IPS-20b (cell line): ENCODE measurements at regions not wholly inside any gene's neighbourhood (a gene's known extent, or its start where the extent isn't known, plus 50 kb on each side); places are given as distances from the start of the nearest gene placed in this dataset.
A peak's percentile ranks its signal among the peaks of the same experiment; 100 is the strongest.
"Not testable (repeated sequence)": the region's sequence is repeated elsewhere in the genome, so short reads cannot be mapped to it uniquely, and the experiment has no call there.

Source experiments
- H3K27ac ChIP-seq: one replicate; pipeline ENCODE4 v1.5.1; 2013; ENCODE audit warnings: low read length
- H3K27me3 ChIP-seq: 2 replicates; pipeline ENCODE4 v1.6.1; 2013; ENCODE audit warnings: mild to moderate bottlenecking, low read length, inconsistent platforms; ENCODE audit not compliant: insufficient read depth
- H3K36me3 ChIP-seq: 2 replicates; pipeline ENCODE4 v1.6.1; 2013; ENCODE audit warnings: low read depth, mild to moderate bottlenecking, inconsistent platforms, low read length, moderate library complexity; ENCODE audit not compliant: insufficient read depth
- H3K4me1 ChIP-seq: 2 replicates; pipeline ENCODE4 v1.6.1; 2013; ENCODE audit warnings: mild to moderate bottlenecking, control low read depth, inconsistent platforms, low read length, moderate library complexity; ENCODE audit not compliant: insufficient read depth
- H3K4me3 ChIP-seq: 2 replicates; pipeline ENCODE4 v1.5.1; 2013; ENCODE audit warnings: mild to moderate bottlenecking, low read length, inconsistent platforms
- H3K9ac ChIP-seq: 2 replicates; pipeline ENCODE4 v1.6.1; 2013; ENCODE audit warnings: low read depth, mild to moderate bottlenecking, inconsistent platforms, low read length, moderate library complexity
- H3K9me3 ChIP-seq: 2 replicates; pipeline ENCODE4 v1.6.1; 2013; ENCODE audit warnings: mild to moderate bottlenecking, low read depth, low read length, inconsistent platforms; ENCODE audit not compliant: insufficient read depth

- Histone ChIP-seq H3K4me3 (no peak overlapping the region), H3K36me3 (no peaks in the 10 kb centered on the region), H3K4me1 (no peaks in the 10 kb centered on the region), H3K9ac (no peak overlapping the region), H3K27me3 (no peaks in the 10 kb centered on the region), H3K9me3 (no peaks in the 10 kb centered on the region), H3K27ac (no peak overlapping the region)
These were observed 94.0 kb upstream of the CDCA7L start for GRCh38 chr7:22039670-22040069.

DNA sequence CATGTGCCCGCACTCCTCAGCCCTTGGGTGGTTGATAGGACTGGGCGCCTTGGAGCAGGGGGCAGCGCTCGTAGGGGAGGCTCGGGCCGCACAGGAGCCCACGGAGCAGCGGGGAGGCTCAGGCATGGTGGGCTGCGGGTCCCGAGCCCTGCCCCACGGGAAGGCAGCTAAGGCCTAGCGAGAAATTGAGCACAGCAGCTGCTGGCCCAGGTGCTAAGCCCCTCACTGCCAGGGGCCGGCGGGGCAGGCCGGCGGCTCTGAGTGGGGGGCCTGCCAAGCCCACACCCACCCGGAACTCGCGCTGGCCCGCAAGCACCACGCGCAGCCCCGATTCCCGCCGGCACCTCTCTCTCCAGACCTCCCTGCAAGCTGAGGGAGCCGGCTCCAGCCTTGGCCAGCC, 86.7 kb upstream of the CDCA7L start:
- not testable (repeated sequence) for H3K36me3 ChIP-seq, H3K4me3 ChIP-seq, H3K27ac ChIP-seq, H3K4me1 ChIP-seq, H3K9ac ChIP-seq, H3K9me3 ChIP-seq, H3K27me3 ChIP-seq

DNA sequence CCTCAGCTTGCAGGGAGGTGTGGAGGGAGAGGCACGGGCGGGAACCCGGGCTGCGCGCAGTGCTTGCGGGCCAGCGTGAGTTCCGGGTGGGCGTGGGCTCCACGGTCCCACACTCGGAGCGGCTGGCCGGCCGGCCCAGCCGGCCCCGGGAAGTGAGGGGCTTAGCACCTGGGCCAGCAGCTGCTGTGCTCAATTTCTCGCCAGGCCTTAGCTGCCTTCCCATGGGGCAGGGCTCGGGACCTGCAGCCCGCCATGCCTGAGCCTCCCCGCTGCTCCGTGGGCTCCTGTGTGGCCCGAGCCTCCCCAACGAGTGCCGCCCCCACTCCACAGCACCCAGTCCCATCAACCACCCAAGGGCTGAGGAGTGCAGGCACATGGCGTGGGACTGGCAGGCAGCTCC, 83.0 kb upstream of the CDCA7L start:
- not testable (repeated sequence) for H3K4me1 ChIP-seq, H3K27ac ChIP-seq, H3K9ac ChIP-seq, H3K9me3 ChIP-seq, H3K36me3 ChIP-seq, H3K4me3 ChIP-seq, H3K27me3 ChIP-seq

DNA sequence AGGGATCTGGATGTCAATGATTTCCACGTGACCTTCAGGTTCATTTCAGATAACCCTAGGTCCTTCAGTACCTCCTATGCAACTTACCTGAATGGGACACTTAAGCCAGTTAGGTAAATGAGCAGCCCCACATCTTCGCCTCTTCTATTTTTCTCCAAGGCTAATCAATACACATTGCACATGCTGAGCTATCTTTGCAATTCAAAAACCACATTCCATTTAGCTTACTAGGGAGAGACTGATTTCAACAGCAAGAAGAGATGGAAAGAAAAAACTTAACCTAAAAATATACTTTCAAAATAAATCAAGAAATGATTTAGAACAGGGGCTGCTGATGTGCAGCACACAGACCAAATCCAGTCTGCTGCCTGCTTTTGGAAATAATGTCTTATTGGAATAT, 81.8 kb upstream of the CDCA7L start:
- Histone ChIP-seq H3K27ac (no peak overlapping the region), H3K9me3 (peaks cover 8% of the 10 kb centered on the region; the same call in 1 of the 2 replicates), H3K36me3 (no peaks in the 10 kb centered on the region), H3K4me1 (0 out of 2 replicates have a peak, but pooled peaks cover 4% of the 10 kb centered on the region), H3K4me3 (0 out of 2 replicates have a peak overlapping the region, but pooled peaks have one; percentile 20), H3K9ac (no peak overlapping the region), H3K27me3 (no peaks in the 10 kb centered on the region)

DNA sequence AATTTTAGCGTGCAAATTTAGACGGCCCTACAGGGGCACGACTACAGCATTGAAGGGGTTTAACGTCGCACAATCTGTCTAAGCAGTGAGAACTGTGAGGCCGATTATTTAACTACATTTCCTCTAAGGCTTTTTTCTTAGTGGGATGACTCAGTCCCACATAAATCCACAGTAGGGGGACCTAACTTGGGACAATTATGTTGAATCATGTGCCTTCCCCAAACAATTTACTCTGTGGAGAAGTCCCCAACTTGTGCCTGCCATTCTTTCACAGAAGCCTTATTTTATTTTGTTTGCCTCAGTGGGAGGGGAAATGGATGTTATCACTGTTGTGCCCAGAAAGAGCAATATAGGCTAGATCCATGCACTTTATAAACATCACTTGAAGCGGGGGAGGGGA, 80.3 kb upstream of the CDCA7L start:
- no peaks in the 10 kb centered on the region for H3K36me3 ChIP-seq
- H3K4me1 ChIP-seq: 0 out of 2 replicates have a peak, but pooled peaks cover 4% of the 10 kb centered on the region
- peaks cover 8% of the 10 kb centered on the region; the same call in 1 of the 2 replicates for H3K9me3 ChIP-seq
- no peak overlapping the region for H3K9ac ChIP-seq
- no peaks in the 10 kb centered on the region for H3K27me3 ChIP-seq
- no peak overlapping the region for H3K27ac ChIP-seq
- H3K4me3 ChIP-seq: no peak overlapping the region

- Histone ChIP-seq H3K9me3 (peaks cover 8% of the 10 kb centered on the region; the same call in 1 of the 2 replicates), H3K27ac (no peak overlapping the region), H3K4me3 (no peak overlapping the region), H3K36me3 (no peaks in the 10 kb centered on the region), H3K9ac (no peak overlapping the region), H3K27me3 (no peaks in the 10 kb centered on the region), H3K4me1 (0 out of 2 replicates have a peak, but pooled peaks cover 4% of the 10 kb centered on the region)
These were observed 79.4 kb upstream of the CDCA7L start for GRCh38 chr7:22025075-22025474.

DNA sequence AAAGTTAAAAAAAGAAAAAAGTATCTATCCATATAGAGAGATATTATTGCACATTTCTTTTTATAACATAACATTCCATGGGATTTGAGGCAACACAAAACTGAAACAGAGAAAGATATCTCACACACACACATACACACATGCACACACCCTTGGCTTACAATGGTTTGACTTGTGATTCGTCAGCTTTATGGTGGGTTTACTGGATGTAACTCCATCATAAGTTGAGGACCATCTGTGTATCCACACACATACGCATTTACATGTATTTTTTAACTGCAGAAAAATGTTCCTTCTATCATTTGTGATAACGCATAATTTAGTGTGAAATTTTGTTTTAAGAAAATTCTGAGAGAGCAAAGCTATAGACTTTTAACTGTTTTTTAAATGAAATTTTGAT, 74.2 kb upstream of the CDCA7L start:
- Histone ChIP-seq H3K27me3 (no peaks in the 10 kb centered on the region), H3K9ac (no peak overlapping the region), H3K9me3 (no peaks in the 10 kb centered on the region), H3K4me1 (no peaks in the 10 kb centered on the region), H3K36me3 (no peaks in the 10 kb centered on the region), H3K4me3 (no peak overlapping the region), H3K27ac (no peak overlapping the region)

DNA sequence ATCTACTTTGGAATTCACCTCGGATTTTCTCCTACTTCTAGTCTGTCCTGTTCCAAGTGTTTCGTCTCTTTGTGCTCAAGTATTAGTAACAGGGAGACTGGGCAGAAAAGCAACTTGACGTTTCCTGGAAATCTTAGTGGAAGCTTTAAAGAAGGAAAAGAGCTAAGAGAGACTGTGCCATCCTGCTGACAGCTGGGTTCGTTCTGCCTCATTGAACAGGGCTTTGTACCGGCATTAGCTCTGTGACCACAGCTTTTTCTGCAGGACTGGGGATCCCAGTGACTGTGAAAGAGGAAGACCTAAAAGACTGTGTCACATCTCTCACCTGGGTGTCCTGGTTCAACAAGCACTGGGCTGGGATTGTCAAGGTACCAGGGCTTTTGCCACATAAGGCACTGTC, 70.8 kb upstream of the CDCA7L start:
- H3K27ac ChIP-seq: no peak overlapping the region
- H3K9me3 ChIP-seq: no peaks in the 10 kb centered on the region
- H3K36me3 ChIP-seq: no peaks in the 10 kb centered on the region
- no peak overlapping the region for H3K4me3 ChIP-seq
- H3K9ac ChIP-seq: no peak overlapping the region
- no peaks in the 10 kb centered on the region for H3K4me1 ChIP-seq
- no peaks in the 10 kb centered on the region for H3K27me3 ChIP-seq

GRCh38 chr7:22013711-22014110, 68.0 kb upstream of the CDCA7L start:
- H3K36me3 ChIP-seq: no peaks in the 10 kb centered on the region
- no peaks in the 10 kb centered on the region for H3K4me1 ChIP-seq
- no peaks in the 10 kb centered on the region for H3K9me3 ChIP-seq
- no peak overlapping the region for H3K9ac ChIP-seq
- H3K27me3 ChIP-seq: no peaks in the 10 kb centered on the region
- H3K27ac ChIP-seq: no peak overlapping the region
- no peak overlapping the region for H3K4me3 ChIP-seq

DNA sequence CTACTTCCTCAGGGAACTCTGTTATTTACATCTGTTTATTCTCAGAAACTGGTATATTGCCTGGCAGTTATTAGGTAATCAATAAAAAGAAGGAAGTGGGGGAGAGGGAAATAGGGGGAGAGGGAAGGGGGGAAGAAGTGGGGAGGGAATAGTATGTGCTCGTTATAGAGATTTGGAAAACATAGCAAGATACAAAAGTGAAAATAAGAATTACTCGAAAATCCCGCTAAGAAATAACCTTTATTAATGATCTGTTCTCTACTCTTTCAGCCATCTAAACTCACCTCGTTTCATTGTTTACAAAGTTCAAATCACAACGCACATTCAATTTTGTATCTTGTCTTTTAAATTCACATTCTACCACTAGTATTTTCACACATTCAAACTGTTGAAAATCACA, 63.0 kb upstream of the CDCA7L start:
- H3K4me1 ChIP-seq: peaks cover 11% of the 10 kb centered on the region; the same call in 1 of the 2 replicates
- no peaks in the 10 kb centered on the region for H3K9me3 ChIP-seq
- H3K36me3 ChIP-seq: no peaks in the 10 kb centered on the region
- no peak overlapping the region for H3K9ac ChIP-seq
- no peaks in the 10 kb centered on the region for H3K27me3 ChIP-seq
- no peak overlapping the region for H3K27ac ChIP-seq
- no peak overlapping the region for H3K4me3 ChIP-seq

DNA sequence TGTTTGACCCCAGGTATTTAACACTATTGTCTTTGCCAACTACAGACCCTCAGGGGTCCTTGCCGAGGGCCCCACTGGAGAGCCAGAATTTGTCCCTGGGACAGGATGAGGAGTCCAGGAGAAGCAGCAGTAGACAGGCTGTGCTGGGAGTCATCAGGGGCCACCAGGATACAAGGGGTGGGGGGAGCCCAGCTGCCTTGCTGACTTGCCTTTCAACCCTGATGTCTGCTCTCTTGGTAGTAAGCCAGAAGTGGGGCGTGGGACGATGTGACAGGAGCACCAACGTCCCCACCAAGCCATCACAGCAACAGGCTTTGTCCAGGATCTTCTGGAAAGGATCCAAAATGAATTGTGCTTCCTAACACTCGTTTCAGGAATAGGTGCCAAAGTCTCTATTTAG, 62.4 kb upstream of the CDCA7L start:
- Histone ChIP-seq H3K27ac (no peak overlapping the region), H3K9me3 (no peaks in the 10 kb centered on the region), H3K4me1 (peaks cover 11% of the 10 kb centered on the region; the same call in 1 of the 2 replicates), H3K9ac (no peak overlapping the region), H3K36me3 (no peaks in the 10 kb centered on the region), H3K27me3 (no peaks in the 10 kb centered on the region), H3K4me3 (no peak overlapping the region)

- no peak overlapping the region for H3K27ac ChIP-seq
- H3K9ac ChIP-seq: no peak overlapping the region
- no peaks in the 10 kb centered on the region for H3K9me3 ChIP-seq
- H3K27me3 ChIP-seq: no peaks in the 10 kb centered on the region
- H3K36me3 ChIP-seq: no peaks in the 10 kb centered on the region
- H3K4me3 ChIP-seq: no peak overlapping the region
- H3K4me1 ChIP-seq: peaks cover 11% of the 10 kb centered on the region; the same call in 1 of the 2 replicates
These were observed 59.5 kb upstream of the CDCA7L start for GRCh38 chr7:22005151-22005550.

DNA sequence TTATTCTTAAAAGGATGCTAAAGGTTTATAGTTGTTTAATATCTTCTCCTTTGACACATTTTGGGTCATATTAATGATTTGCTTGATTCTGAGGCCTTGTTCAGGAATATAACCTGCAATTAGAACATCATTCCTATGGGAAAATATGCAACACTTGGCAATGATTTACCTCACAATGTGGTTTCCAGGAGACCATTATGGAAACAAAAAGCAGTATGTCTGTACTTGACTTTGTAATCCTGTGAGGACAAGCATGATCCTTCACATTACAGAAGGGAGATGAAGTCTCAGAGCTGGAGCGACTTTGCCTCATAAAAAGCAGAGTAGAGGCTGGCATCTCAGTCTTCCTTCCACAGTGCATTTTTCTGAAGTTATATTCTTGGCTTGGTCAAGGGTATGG, 57.0 kb upstream of the CDCA7L start:
- Histone ChIP-seq H3K9me3 (no peaks in the 10 kb centered on the region), H3K27me3 (no peaks in the 10 kb centered on the region), H3K4me1 (peaks cover 6% of the 10 kb centered on the region; the same call in 1 of the 2 replicates), H3K9ac (no peak overlapping the region), H3K4me3 (no peak overlapping the region), H3K27ac (no peak overlapping the region), H3K36me3 (no peaks in the 10 kb centered on the region)
